GM18909 (cell line): ENCODE measurements at regions not wholly inside any gene's neighbourhood (a gene's known extent, or its start where the extent isn't known, plus 50 kb on each side); places are given as distances from the start of the nearest gene placed in this dataset.

Source experiments
- ATAC-seq: cut with Tn5 transposase; IDR thresholded peaks from one replicate; pipeline ENCODE4 v1.9.1; 2021; ENCODE audit warnings: mild to moderate bottlenecking; ENCODE audit not compliant: unreplicated experiment, poor library complexity

GRCh38 chr20:19072988-19073387, 139.5 kb upstream of the SLC24A3 start:
- no peak for ATAC-seq

- no peak for ATAC-seq
These were observed 138.7 kb upstream of the SLC24A3 start for GRCh38 chr20:19073584-19074218.

DNA sequence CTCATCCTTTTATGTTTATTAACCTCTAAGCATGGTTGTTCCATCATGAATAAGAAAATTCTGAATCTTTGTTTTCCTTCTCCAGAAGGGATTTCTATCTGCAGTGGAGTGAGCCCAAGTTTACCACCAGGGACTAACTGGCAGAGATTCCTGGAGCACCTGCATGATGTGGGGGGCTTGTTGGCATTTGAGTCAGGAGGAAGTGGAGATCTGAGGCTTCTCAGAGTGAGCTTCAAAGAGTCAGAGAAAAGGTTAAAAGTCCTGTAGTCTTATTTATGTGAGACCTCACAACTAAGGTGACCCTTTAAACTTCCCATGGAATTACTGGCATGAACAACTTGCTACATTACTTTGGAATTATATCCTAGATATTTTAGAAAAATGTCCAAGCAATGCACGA, 138.1 kb upstream of the SLC24A3 start:
- ATAC-seq = no peak

DNA sequence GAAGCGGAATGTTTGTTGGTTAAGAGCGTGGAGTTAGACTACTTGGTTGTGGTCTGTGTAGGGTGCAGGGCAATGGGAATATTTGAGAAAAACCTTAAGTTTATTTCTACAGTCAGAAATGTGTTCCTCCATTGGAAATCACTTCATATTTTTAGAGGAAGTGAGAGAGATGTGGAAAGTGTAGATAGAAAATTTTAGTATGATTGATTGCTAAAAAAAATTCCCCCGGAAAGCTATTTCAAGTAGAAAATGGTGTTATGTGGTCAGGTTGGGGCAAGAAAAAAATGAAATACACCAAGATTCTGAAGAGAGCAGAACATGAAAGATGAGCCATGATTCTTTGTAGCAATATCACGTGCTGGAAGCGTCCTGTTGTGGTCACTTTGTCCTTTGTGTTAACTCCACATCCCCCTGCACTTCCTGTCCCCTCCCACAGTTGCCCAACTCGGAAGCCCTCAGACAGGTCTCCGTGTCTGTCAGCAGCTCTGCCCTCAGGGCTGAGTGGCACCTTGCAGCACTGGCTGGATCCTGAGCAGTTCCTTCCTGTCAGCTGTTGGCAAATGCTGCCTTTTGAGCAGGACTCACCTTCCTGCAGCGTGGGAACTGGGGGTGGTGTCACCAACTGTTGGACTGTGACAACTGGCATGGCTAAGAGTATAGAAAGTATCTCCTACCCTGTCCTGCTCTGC, 137.5 kb upstream of the SLC24A3 start:
- ATAC-seq = peak; percentile 71

DNA sequence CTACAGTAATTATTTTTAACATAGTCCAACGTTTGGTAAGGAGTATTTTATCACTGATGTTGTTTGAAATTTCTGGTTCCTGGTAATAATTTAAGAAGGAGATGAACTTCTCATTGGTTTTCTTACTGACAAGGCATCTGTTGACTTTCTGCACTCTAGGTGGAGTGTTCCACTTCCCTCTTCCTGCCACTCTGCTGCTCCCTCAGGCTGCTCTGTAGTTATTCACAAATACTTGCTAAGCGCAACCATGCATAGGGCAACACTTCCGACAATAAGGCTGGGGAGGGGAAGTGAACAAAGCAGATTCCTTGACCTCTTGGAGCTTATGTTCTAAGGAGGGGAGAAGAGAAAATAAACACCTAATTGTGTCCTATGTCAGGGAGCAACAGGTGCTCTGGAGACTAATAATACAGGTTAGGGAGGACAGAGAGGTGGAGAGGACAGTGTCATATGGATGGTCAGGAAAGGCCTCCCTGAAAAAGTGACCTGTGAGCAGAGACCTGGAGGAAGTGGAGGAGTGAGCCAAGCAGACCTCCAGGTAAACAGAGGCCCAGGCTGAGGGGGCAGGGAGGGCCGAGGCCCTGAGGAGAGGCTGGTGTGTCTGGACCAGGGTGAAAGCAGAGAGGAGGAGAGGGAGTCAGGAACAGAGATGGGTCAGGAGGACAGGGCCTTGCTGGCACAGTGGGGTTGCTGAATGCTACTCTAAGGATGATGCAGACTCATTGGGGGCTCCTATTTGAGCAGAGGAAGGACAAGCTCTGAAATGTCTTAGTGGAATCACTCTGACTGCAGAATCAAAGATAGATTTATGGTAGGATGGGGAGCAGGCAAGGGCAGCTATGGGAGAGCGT, 134.8 kb upstream of the SLC24A3 start:
- ATAC-seq = no peak

DNA sequence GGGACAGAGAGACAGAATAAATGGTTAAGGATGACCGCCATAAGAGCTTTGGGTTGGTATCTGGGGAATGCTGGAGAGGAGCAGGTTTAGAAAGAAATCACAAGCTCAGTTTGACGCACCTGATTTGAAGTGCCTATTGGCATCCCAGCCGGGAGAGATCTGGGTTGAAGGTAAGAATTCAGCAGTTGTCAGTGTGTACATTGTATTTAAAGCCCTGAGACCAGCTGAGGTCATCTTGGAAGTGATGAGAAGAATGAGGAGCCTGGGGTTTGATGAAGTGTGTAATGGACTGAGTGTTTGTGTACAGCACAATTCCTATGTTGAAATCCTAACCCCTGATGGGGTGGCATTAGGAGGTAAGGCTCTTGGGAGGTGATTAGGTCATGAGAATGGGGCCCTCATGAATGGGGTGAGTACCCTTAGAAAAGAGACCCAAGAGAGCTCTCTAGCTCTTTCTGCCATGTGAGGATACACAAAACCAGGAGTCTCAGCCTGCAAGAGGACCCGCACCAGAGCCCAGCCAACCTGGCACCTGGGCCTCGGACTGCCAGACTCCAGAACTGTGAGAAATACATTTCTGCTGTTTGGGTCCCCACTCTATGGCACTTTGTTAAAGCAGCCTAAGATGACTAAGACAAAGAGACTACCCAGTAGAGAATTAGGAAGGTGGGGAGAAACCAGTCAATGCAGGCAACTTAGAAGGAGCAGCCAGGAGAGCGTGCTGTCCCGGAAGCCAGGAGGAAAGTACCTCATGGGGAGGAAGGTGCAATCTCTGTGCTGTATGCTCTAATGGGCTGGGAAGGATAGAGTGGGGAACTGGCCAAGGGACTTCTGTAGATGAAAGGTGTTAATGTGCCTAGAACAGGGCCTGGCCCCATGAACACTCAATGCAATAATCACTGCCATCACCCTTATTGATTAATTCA, 133.7 kb upstream of the SLC24A3 start:
- no peak for ATAC-seq

- ATAC-seq = no peak
These were observed 132.7 kb upstream of the SLC24A3 start for GRCh38 chr20:19079536-19080299.

GRCh38 chr20:19081937-19082336, 130.5 kb upstream of the SLC24A3 start:
- ATAC-seq = no peak

DNA sequence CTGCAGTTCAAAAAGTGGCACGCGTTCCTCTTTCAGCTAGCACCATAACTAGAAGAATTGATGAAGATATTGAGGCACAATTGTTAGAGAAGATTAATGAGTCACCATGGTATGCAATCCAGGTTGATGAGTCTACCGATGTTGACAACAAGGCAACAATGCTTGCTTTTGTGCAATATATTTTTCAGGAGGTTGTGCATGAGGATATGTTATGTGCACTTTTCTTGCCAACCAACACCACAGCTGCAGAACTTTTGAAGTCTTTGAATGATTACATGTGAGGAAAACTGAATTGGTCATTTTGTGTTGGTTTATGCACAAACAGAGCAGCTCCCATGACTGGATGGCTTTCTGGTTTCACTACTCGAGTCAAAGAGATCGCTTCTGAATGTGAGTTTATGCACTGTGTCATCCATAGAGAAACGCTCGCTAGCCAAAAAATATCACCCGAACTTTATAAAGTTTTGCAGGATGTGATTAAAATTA, 129.3 kb upstream of the SLC24A3 start:
- no peak for ATAC-seq

- no peak for ATAC-seq
These were observed 122.1 kb upstream of the SLC24A3 start for GRCh38 chr20:19090332-19090731.

GRCh38 chr20:19094959-19095541, 117.4 kb upstream of the SLC24A3 start:
- no peak for ATAC-seq

DNA sequence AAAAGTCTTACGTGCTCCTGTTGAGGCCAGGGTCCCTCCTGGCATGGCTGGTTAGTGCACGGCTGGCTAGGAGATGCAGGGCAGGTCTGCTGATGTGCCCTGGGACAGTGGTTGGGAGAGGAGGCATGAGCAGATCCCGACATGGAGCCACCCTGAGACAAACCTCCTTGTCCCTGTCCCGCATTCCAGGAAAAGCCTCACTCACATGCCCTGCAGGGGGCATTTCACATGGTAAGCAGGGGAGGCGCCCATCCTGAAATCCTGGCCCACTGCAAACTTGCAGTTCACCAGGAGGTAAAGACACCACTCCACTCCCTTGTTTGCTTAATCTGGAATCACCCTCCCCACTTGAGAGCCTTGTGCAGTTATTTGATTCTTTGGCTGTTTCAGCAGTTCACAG, 116.7 kb upstream of the SLC24A3 start:
- ATAC-seq = no peak

DNA sequence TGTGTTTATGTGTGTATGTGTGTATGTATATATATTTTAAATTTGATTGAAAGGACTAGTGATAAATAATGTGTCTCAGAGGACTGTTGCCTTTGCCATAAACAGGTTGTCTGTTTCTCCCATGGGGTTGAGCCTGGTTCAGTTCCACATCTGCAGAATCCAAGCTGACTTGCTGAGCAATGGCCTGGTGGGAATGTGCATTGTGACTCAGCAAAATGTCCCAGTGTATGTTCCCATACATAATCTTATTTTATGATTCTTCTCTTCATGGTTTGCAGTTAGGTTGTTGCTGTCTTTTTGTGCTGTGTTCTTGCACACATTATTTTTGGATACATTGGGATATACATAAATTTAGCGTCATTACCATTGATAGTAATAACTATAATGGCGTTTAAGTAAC, 115.6 kb upstream of the SLC24A3 start:
- ATAC-seq = no peak

DNA sequence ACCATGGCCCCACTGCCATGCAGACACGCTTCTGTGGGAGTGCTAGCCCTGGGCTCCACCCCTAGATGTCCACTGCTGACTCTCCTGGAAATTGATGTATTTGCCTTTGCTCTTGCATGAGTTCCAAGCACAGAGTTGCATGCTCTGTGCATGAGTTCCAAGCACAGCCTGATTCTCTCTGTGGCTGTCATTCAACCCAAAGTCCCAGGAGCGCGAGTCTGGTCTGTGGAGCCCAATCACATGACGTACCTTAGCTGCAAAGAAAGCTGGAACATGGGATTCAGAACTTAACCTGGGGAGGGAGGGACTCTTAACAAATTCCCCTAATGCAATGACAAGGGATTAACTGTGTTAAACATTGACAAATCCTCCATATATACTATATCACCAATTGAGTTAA, 114.3 kb upstream of the SLC24A3 start:
- ATAC-seq = no peak

DNA sequence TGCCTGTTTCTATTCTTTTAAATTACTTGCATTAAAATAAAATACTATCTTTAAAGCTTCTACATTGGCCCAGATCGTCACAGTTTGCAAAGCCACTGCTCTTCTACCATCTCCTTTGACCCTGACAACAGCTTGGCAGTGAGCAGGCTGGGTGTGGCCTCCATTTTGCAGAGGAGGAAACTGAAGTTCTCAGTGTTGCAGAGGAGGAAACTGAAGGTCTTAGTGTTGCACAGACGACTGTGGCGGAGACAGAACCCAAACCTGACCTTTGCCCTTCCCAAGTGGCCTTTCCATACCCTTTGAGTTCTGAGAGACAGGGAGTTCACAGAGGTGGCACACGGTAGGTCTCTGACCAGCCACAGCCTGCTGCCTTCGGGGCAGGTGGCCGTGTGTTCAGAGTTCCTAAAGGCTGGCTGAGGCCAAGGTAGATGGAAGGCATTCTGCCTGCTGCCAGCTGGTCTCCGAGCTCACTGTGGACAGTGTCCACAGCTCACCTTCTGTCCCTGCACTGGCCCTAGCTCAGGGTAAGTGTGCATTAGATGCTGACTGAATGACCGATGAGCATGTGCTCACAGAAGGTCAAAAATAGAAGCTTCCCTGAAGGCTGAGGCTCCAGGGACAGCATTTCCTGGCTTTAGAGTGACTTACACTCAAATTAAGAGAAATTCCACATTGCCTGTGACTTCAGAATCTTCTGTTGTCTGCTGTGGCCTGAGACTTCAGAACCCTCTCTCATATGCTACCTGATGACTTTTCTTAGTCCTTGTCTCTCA, 113.5 kb upstream of the SLC24A3 start:
- ATAC-seq = no peak

DNA sequence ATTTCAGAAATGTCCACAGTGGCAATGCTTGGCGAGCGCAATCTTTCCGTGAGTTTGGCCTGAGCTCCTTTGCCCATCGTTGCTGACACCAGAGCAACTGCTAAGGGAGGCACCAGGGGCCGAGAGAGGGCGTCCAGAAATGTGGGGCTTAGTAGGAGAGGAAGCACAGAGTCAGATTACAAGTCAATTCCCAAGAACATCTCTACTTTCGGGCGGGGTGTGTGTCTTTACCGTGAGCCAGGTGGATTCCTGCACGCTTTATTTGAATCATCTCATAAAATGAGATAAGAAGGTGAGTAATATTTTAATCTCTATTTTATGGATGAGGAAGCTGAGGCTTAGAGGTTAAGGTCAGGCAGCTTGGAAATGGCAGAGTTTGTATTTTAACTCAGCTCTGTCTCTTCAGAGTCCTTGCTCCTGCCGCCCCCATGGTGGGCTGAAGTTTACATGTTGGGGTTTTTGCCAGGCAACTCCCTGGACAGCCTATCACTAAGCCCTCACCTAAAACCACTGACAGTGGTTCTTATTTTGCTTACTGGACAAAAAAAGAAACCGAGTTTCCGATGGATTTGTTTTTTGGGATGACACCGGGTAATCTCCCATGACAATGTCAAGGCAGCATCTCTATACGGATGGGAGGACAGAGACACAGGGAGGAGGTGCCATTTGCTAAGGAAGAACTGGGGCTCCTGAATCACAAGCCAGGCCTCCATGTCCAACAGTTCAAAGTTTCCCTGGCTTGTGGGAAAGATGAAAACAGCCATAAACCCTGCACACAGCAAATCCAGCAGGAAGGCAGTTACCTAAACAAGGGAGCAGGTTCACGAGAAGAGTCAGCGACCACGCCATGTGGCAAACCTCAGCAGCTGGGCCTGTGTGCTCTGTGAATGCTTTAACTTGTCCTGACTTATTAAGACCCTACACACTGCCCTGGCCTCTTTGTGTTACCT, 112.6 kb upstream of the SLC24A3 start:
- no peak for ATAC-seq

DNA sequence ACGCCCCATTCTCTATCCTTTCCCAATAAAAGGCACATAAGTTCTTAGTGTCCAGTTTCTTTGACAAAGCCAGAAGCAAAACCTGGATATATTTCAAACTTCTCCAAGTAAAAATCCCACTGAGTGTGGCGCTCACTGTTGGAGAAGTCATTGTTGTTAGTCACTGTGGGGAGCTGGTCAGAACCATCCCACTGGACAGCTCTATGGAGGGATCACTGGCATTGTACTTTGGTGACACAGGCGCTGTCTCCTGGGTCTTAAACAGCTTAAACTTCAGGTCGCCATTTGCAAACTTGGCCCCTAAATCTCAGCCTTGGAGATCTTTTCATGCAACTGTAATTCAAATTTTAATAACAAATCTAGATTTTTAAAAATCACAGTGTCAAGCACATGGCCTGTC, 111.5 kb upstream of the SLC24A3 start:
- no peak for ATAC-seq
